Keratinocyte (primary cell): ENCODE measurements at regions not wholly inside any gene's neighbourhood (a gene's known extent, or its start where the extent isn't known, plus 50 kb on each side); places are given as distances from the start of the nearest gene placed in this dataset.

Source experiments
- DNase-seq: peaks from one replicate; pipeline ENCODE4 v3.0.0-alpha.2; 2011; ENCODE audit warnings: low read depth, missing footprints, low spot score
- FAIRE-seq: peaks from 2 replicates; lab custom pipeline; 2011; peaks lifted over from hg19 to GRCh38; lab: Jason Lieb, UNC
- H2AFZ ChIP-seq: 2 replicates; pipeline ENCODE4 v1.6.0; 2012; ENCODE audit warnings: low read length, control low read depth, inconsistent platforms; ENCODE audit not compliant: control insufficient read depth
- H3K27ac ChIP-seq: 2 replicates; pipeline ENCODE4 v1.5.1; 2011; ENCODE audit warnings: low read length; ENCODE audit not compliant: control insufficient read depth, insufficient read depth
- H3K27me3 ChIP-seq: 3 replicates; pipeline ENCODE4 v1.6.0; 2011; ENCODE audit warnings: low read length; ENCODE audit not compliant: control insufficient read depth, insufficient read depth; ENCODE audit errors: extremely low read depth
- H3K36me3 ChIP-seq, 2 experiments: 2 replicates in 1 of 2; 3 replicates in 1 of 2; pipeline ENCODE4 v1.5.1; 2011; ENCODE audit warnings: low read length in 2 of 2, mild to moderate bottlenecking in 1 of 2; ENCODE audit not compliant: control insufficient read depth in 2 of 2, insufficient read depth in 2 of 2; ENCODE audit errors: extremely low read depth in 1 of 2
- H3K4me1 ChIP-seq: 3 replicates; pipeline ENCODE4 v1.5.1; 2011; ENCODE audit warnings: low read length; ENCODE audit not compliant: control insufficient read depth, insufficient read depth; ENCODE audit errors: extremely low read depth
- H3K4me2 ChIP-seq: 3 replicates; pipeline ENCODE4 v1.6.0; 2011; ENCODE audit warnings: low read depth, low read length; ENCODE audit not compliant: control insufficient read depth, insufficient read depth; ENCODE audit errors: extremely low read depth
- H3K4me3 ChIP-seq, 3 experiments: fragments of 200-600 bp in 1 of 3; sonication (generic) in 1 of 3; 2 replicates in 2 of 3; 3 replicates in 1 of 3; pipeline ENCODE4 v1.5.1; 2011 to 2016; ENCODE audit warnings: low read length in 3 of 3, mild to moderate bottlenecking in 3 of 3, control low read depth in 2 of 3, inconsistent platforms in 1 of 3, low read depth in 1 of 3, mixed read lengths in 1 of 3, mixed run types in 1 of 3, moderate library complexity in 1 of 3; ENCODE audit not compliant: control insufficient read depth in 2 of 3, insufficient read depth in 2 of 3; ENCODE audit errors: extremely low read depth in 1 of 3
- H3K79me2 ChIP-seq: 2 replicates; pipeline ENCODE4 v1.6.0; 2012; ENCODE audit warnings: low read length; ENCODE audit not compliant: control insufficient read depth, insufficient read depth
- H3K9ac ChIP-seq: 3 replicates; pipeline ENCODE4 v1.6.0; 2011; ENCODE audit warnings: low read length; ENCODE audit not compliant: control insufficient read depth, insufficient read depth; ENCODE audit errors: extremely low read depth
- H3K9me1 ChIP-seq: 3 replicates; pipeline ENCODE4 v1.6.0; 2011; ENCODE audit warnings: low read length; ENCODE audit not compliant: control insufficient read depth, insufficient read depth; ENCODE audit errors: extremely low read depth
- H3K9me3 ChIP-seq: 2 replicates; pipeline ENCODE4 v1.5.1; 2012; ENCODE audit warnings: low read depth, low read length; ENCODE audit not compliant: control insufficient read depth
- H4K20me1 ChIP-seq: 3 replicates; pipeline ENCODE4 v1.6.0; 2011; ENCODE audit warnings: low read length; ENCODE audit not compliant: control insufficient read depth, insufficient read depth; ENCODE audit errors: extremely low read depth
- EZH2 ChIP-seq: IDR thresholded peaks from one replicate; pipeline ENCODE4 v1.6.1; 2012; ENCODE audit warnings: inconsistent platforms, mild to moderate bottlenecking, low read length, moderate library complexity
- dilution Hi-C: fragments of 300-500 bp; cut with MboI; formaldehyde crosslinking; loops from one replicate; pipeline ENCODE4 v1.7.0; 2020; ENCODE audit warnings: low sequenced_read_pairs; ENCODE audit not compliant: extremely low pct_ligation_motif_present
- TF ChIP-seq, protein P1 (sequence below), 3 experiments: IDR thresholded peaks in 1 of 3; conservative IDR thresholded peaks in 1 of 3; optimal IDR thresholded peaks in 1 of 3; 2 replicates in 2 of 3; 3 replicates in 1 of 3; pipeline versions ENCODE3 to v1.5.1; 2011; ENCODE audit warnings: low read length in 3 of 3, mild to moderate bottlenecking in 3 of 3, moderate library complexity in 2 of 3, control low read depth in 1 of 3, inconsistent platforms in 1 of 3; ENCODE audit not compliant: insufficient read depth in 2 of 3; ENCODE audit errors: extremely low read depth in 1 of 3

- dilution Hi-C loops, result no loop called here
- Histone ChIP-seq H3K9me3 (no peaks in the 10 kb centered on the region), H3K9ac (no peak overlapping the region), H4K20me1 (no peaks in the 10 kb centered on the region), H3K27me3 (no peaks in the 10 kb centered on the region), H3K79me2 (no peaks in the 10 kb centered on the region), H3K27ac (no peak overlapping the region), H3K9me1 (no peaks in the 10 kb centered on the region), H2AFZ (no peak overlapping the region), H3K4me2 (no peak overlapping the region), H3K4me3 (no peak overlapping the region), H3K36me3 (no peaks in the 10 kb centered on the region), H3K4me1 (no peaks in the 10 kb centered on the region)
- DNase-seq (no peak), FAIRE-seq (no peak)
- TF ChIP-seq, protein P1, sequence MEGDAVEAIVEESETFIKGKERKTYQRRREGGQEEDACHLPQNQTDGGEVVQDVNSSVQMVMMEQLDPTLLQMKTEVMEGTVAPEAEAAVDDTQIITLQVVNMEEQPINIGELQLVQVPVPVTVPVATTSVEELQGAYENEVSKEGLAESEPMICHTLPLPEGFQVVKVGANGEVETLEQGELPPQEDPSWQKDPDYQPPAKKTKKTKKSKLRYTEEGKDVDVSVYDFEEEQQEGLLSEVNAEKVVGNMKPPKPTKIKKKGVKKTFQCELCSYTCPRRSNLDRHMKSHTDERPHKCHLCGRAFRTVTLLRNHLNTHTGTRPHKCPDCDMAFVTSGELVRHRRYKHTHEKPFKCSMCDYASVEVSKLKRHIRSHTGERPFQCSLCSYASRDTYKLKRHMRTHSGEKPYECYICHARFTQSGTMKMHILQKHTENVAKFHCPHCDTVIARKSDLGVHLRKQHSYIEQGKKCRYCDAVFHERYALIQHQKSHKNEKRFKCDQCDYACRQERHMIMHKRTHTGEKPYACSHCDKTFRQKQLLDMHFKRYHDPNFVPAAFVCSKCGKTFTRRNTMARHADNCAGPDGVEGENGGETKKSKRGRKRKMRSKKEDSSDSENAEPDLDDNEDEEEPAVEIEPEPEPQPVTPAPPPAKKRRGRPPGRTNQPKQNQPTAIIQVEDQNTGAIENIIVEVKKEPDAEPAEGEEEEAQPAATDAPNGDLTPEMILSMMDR (optimal IDR thresholded peaks at IDR 0.05 in 1 of 3, IDR thresholded peaks at IDR 0.05 in 1 of 3, conservative IDR thresholded peaks at IDR 0.05 in 1 of 3; ENCODE audit: extremely low read depth in 1 of 3, insufficient read depth in 2 of 3, low read length in 3 of 3), result no peak
- no peak for TF ChIP-seq EZH2
Measured at GRCh38 chr4:189304809-189305208, 635.9 kb upstream of the FRG1 start.

- no peak for TF ChIP-seq EZH2
- TF ChIP-seq, protein P1 (optimal IDR thresholded peaks at IDR 0.05 in 1 of 3, IDR thresholded peaks at IDR 0.05 in 1 of 3, conservative IDR thresholded peaks at IDR 0.05 in 1 of 3; ENCODE audit: extremely low read depth in 1 of 3, insufficient read depth in 2 of 3, low read length in 3 of 3), result no peak
- FAIRE-seq, result no peak
- no peaks in the 10 kb centered on the region for H3K9me1 ChIP-seq
Measured at GRCh38 chr4:189305500-189305899, 635.2 kb upstream of the FRG1 start.

More at GRCh38 chr4:189305500-189305899, 635.2 kb upstream of the FRG1 start:
- no peak overlapping the region for H3K4me2 ChIP-seq
- no peak overlapping the region for H3K9ac ChIP-seq
- dilution Hi-C loops, result no loop called here
- no peak overlapping the region for H2AFZ ChIP-seq
- no peaks in the 10 kb centered on the region for H3K4me1 ChIP-seq
- DNase-seq, result no peak
- no peaks in the 10 kb centered on the region for H3K27me3 ChIP-seq
- H4K20me1 ChIP-seq, result no peaks in the 10 kb centered on the region
- no peaks in the 10 kb centered on the region for H3K9me3 ChIP-seq
- H3K4me3 ChIP-seq, result no peak overlapping the region
- no peak overlapping the region for H3K27ac ChIP-seq
- no peaks in the 10 kb centered on the region for H3K36me3 ChIP-seq
- no peaks in the 10 kb centered on the region for H3K79me2 ChIP-seq
